NCI-H69 (cell line): ENCODE measurements at regions not wholly inside any gene's neighbourhood (a gene's known extent, or its start where the extent isn't known, plus 50 kb on each side); places are given as distances from the start of the nearest gene placed in this dataset.
"Not testable (repeated sequence)": the region's sequence is repeated elsewhere in the genome, so short reads cannot be mapped to it uniquely, and the experiment has no call there.

Experiments used
- DNase-seq: peaks from one replicate; lab custom pipeline; 2025; lab: John Stamatoyannopoulos, UW

DNA sequence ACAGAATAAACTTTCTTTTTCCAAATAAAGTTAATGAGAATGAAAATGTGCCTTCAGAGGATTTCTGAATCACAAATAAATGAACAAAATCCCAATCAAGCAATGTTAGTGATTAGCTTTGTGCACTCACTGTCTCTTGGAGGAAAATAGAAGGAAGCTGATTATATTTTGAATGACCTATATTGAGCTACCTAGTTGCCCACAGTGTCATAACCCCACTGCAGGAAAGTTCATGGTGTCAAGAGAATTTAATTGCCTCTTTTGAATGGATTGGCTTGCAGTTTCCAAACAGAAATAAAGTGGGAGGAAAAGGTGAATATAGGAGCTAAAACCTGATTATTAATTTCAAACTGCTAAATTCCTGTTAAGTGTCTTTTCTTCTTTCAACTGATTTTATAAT lies 515.9 kb downstream of the JRKL start:
- no peak for DNase-seq

DNA sequence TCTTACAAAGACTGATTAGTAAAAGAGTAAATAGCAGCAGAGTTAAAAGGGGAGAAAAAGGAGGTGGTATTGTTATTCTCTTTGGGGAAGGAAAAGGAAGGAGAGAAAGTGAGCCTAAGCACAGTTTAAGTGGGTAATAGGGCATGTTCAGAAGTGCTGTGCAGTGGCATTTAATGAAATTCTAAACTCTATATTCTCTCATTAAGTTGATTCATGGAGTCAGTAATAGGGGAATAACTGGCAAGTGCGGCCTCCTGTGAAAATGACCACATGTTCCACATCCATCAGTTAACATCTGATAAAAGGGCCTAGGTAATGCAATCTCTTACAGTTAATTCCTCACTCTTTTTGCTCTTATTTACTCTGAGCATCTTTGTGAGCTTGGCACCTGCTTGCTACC lies 516.7 kb downstream of the JRKL start:
- DNase-seq, result peak; percentile 39

DNA sequence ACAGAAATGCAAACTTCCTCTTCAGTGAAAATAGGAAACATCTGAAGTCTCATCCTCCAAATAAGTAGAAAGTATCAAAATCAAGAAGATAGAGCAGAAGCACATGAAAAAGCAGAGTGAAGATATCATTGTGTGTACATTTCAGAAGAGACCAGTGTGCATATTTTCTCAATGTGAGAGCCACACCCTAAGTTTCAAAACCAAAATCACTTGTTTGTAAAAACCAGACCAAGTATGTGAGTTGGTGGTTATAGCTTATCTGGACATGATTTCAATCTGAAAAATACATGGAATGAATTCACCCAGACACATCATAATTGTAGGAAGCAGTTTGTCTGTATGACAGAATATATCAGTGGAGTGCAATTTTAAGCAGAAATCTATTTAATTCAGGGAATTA lies 536.0 kb downstream of the JRKL start:
- no peak for DNase-seq

DNA sequence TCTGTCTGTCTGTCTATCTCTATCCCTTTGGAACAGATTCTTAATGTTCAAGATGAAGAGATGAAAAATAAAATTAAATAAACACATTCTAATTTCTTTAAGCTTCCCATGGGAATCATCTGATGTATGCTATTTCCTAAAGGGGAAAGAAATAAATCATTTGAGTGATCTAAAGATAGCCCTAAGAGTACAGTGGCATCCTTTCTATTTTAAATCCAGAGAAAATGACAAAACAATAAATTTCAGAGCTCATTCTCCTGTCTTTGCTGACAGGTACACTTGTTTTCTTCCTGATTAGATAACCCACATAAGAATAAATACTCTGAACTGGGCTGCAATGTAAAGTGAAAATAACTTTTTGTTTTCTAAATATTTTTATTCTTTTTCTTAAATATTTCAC lies 550.4 kb downstream of the JRKL start:
- DNase-seq, result no peak

DNA sequence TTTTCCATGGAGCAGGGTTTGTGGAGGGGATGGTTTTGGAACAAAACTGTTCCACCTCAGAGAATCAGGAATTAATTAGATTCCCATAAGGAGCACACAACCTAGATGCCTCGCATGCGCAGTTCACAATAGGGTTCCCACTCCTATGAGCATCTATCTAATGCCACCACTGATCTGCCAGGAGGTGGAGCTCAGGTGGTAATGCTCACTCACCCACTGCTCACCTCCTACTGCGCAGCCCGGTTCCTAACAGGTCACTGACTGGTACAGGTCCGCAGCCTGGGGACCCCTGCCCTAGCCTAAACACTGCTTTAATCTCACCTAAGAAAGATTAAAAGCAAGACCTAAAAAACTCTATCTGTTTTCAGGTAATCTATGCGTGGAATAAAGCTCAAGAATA lies 553.0 kb downstream of the JRKL start:
- no peak for DNase-seq

DNA sequence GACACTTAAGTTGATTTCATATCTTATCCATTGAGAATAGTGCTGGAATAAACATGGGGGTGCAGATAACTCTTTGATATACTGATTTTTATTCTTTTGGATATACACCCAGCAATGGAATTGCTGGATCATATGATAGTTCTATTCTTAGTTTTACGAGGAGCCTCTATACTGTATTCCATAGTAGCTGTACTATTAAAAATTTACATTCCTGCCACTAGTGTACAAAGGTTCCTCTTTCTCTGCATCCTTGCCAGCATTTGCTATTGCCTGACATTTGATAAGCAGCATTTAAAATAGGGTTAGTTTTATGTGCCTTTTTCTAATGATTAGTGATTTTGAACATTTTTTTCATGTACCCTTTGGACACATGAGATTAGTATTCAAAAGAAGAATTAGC lies 554.2 kb downstream of the JRKL start:
- no peak for DNase-seq

DNA sequence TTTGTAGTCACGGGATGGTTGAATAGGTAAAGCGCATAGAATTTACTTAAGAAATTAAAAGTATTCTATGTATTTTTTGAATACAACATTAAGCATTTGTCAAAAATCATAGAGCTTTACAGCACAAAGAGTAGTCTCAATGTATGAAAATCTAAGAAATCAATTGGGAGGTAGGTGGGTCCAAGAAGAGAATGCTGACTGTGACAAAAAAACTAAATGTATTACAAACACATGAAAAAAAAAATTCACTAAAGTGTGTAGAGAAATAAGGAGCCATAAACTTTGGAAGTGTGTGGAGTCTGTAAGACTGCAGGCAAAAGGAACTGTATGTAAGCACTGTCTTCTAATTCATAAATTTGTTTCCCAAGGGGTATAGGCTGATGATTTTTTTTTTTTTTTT lies 558.3 kb downstream of the JRKL start:
- DNase-seq, result no peak

DNA sequence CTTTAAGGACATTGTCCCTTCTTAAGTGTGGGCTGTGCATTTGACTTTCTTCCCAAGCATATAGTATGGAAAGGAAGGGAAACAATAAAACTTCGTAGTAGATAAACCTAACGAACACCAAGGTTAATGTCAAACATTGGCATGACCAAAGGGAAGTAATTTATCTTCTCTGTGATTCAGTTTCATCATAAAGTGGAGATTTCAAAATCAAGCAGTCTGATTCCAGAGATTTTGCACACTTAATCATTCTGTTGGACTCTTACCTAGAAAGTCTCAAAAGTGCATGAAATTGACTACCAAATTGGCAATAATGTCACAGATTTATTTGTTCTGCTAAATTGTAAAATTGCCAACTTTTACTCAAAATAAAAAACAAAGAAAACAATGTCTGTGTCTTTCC lies 559.7 kb downstream of the JRKL start:
- no peak for DNase-seq

DNA sequence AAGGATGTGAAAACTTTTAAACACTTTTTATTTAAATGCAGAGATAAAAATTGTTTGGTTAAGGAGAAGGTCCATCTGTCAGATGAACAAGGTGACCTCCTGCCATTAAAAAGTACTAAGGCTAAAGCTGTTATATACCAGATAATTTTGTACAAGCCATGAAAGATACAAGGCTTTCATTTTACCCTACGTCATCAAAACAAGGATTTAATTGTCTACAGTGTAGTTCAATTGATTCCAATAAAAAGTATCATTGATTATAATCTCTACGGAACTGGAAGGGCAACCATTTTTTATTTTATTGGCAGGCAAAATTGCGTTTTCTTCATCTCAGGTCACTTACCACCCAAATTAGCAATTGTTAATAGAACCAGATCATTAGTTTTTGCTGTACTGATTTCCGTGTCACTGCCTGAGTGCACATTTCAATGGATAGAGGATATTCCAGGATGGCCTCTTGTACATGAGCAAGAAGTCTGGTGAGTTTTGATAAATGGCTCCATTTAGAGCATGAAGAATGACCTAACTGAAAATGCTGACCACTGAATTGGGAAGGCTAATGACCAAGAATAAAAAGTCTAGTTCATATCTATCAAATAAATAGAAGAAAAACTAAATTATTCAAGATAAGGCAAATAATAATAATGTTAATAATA lies 564.9 kb downstream of the JRKL start:
- no peak for DNase-seq

DNA sequence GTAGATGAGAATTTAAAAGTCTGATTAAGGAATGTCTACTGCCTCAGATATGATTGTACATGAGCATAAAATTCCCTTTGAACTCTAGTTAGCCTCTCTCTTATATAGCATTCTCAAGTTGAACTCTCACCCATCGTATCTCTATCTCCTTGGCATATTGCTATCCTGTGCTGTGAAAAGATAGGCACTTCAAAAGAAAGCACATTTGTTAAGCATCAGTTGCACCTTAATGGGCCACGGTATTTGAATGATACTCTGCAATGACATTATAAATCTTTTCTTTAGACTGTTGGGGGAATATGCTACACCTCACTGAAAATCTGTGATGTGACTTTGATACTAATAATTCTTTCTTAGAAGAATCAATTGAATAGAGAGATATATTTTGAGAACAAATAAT lies 570.7 kb downstream of the JRKL start:
- no peak for DNase-seq

DNA sequence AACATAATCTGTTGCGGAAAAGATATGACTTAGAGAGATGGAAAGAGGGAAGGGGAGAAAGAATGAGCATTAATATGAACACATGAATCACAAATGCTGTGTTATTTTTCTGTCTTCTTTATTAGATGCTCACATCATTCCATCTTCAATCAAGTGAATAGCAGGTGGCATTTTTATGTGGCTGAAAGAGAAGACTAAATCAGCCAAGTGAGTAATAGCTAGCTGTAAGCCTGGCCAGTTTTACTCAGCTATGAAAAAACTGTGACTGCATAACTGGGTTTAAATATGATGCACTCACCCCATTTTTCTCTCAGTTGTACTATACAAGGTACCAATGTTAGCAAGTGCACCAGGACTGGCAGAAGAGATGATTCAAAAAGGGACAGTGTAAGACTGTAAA lies 571.1 kb downstream of the JRKL start:
- no peak for DNase-seq

DNA sequence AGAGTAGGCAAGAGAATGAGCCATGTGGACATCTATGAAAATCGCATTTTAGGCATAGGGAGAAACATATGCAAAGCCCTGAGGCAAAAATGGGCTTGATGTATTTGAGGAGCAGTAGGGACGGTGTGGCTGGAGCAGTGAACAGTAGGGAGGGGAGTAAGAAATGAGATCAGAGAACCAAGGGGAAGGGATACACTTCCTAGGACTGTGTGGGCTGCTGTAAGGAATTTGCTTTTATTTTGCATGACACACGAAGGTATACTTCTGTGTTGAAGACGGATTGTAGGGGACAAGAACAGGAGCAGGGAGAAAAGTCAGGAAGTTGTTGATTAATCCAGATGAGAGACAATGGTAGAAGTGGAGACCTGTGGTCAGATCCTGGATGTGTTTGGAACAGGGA lies 572.1 kb downstream of the JRKL start:
- no peak for DNase-seq

DNA sequence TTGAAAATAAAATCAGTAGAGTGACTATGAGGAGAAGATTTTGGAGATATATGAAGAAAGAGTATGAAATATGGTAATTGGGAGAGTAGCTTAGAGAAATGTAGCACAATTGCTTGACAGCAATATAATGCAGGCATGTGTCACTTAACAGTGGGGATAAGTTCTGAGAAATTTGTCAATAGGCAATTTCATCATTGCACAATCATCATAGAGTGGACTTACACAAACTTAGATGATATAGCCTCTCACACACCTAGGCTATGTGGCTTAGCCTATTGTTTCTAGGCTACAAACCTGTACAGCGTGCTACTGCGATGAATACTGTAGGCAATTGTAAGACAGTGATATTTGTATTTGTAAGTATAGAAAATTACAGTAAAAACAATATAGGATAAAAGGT lies 573.6 kb downstream of the JRKL start:
- DNase-seq, result no peak

DNA sequence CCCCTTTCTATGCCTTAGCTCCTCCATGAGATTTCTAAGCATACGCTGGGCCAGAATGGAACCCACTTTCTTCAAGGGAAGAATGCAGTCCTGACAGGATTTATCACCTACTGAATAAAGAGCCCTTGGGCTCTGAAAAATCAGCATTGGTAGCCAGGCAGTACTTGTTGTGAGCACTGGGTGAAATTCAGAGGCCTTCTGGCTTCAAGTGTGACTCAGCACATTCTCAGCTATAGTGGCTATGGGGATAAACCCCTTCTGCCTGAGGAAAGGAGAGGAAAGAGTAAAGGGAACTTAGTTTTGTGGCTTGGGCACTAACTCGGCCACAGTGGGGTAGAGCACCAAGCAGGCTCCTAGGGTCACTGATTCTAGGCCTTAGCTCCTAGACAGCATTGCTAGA lies 574.8 kb downstream of the JRKL start:
- DNase-seq, result no peak

DNA sequence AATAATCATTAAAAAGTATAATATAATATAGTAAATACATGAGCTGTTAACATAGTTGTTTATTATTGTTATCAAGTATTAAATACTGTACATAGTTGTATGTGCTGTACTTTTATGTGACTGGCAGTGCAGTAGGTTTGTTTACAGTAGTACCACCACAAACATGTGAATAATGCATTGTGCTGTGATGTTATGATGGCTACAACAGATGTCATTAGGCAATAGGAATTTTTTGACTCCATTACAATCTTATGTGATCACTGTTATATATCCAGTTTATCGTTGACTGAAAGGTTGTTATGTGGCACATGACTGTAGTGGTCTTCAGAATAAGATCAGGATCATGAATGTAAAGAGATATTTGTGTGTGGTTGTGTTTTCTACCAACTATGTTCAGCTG lies 577.8 kb downstream of the JRKL start:
- DNase-seq, result no peak

DNA sequence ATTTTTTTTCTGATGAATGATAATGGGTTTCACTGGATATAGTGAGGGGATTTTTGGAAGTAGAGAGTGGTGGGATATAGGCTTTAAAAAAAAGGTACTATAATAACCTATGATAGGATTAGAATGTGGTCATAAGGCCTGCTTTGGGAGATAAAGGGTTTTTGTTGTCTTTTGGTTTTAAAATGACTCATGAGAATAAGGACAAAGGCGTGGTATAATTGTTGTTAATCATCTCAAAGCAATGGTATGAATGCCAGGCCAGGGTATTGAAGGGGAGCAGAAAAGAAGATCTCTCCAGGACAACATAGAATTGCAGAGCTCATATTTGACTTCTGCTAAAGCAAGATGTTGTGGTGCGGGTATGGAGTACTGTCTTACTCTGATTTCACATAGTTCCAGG lies 579.4 kb downstream of the JRKL start:
- DNase-seq, result no peak

DNA sequence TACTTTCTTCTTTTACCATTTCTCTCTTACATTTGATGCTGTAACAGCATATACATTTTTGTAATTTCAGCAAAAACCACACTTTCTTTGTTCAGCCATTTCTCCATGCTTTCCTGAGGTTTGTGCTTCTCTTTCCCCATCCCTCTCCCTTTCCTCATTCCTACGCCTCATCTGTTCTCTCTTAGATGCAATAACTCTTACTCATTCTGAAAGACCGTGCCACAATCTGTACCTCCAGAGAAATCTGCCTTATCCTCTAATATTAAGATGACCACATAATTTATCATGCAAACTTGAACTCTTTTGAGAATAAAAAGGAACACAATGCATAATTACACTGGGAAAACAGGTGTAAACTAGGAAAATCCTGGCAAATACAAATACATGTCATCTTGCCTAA lies 588.9 kb downstream of the JRKL start:
- no peak for DNase-seq

DNA sequence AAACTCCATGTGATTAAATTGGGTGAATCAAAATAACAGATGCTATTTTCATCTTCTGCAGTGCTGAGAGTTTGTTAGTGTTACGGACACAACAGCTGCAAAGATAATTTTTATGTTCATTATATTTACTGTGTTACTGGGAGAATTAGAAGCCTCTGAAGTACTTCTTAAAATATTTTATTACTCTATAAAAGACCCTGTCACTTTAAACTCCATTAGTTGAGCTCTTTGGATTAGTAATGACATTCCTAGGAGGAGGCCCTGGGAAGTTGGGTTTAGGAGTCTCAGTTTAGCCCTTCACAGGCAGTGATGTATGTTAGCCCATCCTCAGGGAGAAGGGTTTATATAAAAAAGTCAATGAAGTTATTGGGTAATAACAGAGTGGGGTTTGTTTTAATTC lies 596.7 kb downstream of the JRKL start:
- DNase-seq, result no peak

DNA sequence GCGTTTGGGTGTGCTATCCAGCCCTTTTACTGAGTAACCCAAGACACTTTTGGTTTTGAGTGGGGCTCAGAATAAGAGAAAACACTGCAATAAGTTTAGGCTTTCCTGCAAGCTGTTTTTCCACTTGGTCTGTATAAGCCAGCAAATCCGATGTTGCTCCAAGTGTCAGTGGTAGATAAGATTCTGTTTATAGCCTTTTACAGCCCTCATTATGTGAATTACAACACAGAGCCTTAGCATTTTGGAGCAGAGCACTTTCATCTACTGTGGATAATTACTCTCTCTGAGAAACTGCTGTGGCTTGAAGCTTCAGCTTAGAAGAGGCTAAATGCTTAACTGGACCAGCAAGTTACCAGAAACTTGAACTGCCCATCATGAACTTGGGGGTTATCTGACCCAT lies 601.1 kb downstream of the JRKL start:
- no peak for DNase-seq

DNA sequence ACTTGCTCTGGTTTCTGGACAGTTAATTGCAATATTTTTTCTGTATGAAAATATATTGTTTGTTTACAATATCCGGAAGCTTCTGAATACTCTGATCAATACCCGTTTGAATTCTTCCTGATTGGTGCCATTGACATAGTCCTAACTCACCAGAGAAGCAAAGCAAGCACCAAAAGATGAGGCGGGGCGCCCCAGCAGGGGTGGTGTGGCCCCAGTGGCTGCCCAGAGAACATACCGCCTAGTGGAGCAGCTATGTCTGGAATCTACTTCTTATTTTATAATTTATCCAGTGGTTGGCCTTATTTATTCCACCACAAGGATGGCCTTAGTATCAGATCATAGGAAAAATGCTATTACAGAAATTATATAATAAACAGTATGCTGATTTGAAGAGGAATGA lies 610.7 kb downstream of the JRKL start:
- no peak for DNase-seq

DNA sequence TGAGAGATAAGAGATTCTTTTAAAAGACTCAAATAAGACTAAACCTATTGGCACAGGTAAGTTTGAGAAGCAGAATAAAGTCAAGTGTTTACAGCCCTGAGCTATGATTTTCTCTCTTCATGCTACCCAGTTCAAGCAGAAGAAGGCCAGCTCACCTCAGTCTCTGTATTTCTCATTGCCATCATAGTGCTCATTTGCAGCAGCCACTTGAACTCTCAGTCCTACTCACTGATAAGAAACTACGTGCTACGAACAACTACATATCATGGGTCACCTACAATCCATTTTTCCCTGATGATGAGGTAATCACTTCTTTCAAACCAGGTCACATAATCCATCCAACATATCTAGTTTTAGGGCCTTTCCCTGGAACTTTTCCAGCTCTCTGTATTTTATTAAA lies 617.5 kb downstream of the JRKL start:
- no peak for DNase-seq

DNA sequence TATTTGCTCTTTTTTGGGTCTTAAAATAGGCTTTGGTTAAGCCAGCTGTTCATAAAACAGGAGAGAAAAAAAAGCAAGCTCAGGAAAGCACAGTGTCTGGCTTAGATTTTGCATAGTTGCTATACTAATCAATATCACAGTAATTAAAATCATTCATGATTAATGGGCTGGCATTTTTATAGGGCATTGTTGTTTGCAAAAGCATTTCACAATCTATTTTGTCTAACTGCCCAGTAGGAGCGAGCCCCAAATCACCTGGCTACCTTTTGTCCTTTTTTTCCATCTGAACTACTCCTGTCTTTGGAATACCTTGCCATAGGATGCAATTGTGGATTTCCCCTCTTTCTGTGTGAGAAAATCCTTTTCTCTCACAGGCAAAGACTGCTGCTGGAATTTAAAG lies 619.8 kb downstream of the JRKL start:
- no peak for DNase-seq

DNA sequence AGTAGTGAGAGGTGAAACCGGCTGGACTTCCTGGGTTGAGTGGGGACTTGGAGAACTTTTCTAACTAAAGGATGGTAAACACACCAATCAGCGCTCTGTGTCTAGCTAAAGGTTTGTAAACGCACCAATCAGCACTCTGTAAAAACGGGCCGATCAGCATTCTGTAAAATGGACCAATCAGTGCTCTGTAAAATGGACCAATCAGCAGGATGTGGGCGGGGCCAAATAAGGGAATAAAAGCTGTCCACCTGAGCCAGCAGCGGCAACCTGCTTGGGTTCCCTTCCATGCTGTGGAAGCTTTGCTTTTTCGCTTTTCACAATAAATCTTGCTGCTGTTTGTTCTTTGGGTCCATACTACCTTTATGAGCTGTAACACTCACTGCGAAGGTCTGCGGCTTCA lies 621.2 kb downstream of the JRKL start:
- not testable (repeated sequence) for DNase-seq

DNA sequence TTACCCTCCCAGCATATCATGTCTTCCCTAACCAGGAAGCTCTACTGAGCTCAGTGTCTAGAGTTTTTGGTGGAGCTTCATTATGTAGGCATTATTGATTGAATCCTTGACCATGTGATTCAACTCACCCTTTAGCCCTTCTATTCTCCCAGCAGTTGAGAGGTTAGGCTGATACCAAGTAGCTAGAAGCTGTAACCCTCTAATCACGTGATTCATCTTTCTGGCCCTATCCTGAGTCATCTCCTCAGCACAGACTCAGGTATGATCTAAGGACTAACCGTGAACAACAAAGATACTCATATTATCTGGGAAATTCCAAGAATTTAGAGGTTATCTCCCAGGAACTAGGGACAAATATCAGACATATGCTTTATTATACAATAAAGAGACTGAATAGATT lies 625.5 kb downstream of the JRKL start:
- no peak for DNase-seq

DNA sequence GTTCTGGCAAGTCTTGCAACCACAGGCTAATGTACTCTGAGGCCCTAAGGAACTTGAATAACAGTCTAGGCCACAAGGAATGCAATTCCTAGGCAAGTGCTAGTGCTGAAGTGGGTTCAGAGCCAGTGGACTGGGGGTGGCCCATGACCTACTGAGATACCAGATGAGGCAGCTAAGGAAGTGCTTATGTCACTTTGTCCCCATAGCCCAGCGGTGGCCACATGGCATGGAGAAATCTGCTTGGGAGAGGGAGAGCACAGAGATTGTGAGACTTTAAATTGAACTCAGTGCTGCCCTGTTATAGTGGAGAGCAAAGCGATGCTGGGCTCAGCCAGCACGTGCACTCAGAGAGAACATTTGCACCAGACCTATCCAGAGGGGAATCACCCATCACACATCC lies 629.5 kb downstream of the JRKL start:
- DNase-seq, result no peak
